VCaP (cell line): ENCODE measurements at regions not wholly inside any gene's neighbourhood (a gene's known extent, or its start where the extent isn't known, plus 50 kb on each side); places are given as distances from the start of the nearest gene placed in this dataset.

Source experiments
- H3K27ac ChIP-seq: fragments of 450-650 bp; 2 replicates; pipeline ENCODE4 v1.5.1; 2017
- CTCF ChIP-seq: fragments of 450-650 bp; conservative IDR thresholded peaks from 2 replicates; pipeline ENCODE4 v1.5.1; 2017; ENCODE audit warnings: mild to moderate bottlenecking, moderate library complexity

- no peak for TF ChIP-seq CTCF
- no peak overlapping the region for H3K27ac ChIP-seq
Measured at GRCh38 chr1:214979191-214979590, 103.3 kb upstream of the KCNK2 start.

DNA sequence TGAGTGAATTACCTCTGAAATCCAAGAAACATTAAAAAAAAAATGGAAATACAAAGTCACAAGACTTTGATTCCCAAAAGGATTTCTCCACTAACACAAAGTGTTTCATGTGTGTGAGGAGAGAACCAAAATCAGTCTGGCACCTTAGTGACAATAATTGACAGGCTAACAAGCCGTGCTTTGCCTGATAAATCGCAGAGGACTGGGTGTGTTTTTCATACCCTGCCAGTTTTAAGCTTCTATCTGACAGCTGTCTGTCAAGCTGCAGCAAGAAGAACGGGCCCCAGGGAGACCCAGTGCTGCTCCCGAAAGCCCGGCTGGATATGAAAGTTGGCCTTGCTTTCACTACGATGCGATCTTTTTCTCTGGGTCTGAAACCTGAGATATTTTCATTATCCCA is 101.6 kb upstream of the KCNK2 start:
- no peak overlapping the region for H3K27ac ChIP-seq
- TF ChIP-seq CTCF: no peak

GRCh38 chr1:214983126-214983869 is 99.2 kb upstream of the KCNK2 start:
- TF ChIP-seq CTCF: no peak
- no peak overlapping the region for H3K27ac ChIP-seq

DNA sequence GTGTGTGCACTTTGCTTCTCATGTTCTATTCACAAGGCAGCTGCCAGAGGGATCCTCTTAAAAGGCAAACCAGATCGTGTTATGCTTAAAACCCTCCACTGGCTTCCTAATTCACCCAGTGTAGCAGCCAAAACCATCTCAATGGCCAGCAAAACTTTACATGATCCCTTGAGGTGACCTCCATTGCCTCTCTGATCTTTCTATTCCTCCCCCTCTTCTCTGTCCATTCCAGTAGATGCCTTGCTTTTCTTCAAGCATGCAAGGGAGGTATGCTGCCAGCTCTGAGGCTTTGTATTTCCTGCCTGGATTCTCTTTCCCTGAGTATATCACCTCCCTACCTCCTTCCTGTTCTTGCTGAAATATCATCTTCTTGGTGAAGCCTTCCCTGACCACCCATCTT is 93.2 kb upstream of the KCNK2 start:
- TF ChIP-seq CTCF: no peak
- no peak overlapping the region for H3K27ac ChIP-seq

GRCh38 chr1:214990619-214991018 is 91.9 kb upstream of the KCNK2 start:
- TF ChIP-seq CTCF: no peak
- H3K27ac ChIP-seq: no peak overlapping the region

GRCh38 chr1:214991691-214992315 is 90.7 kb upstream of the KCNK2 start:
- no peak for TF ChIP-seq CTCF
- no peak overlapping the region for H3K27ac ChIP-seq

DNA sequence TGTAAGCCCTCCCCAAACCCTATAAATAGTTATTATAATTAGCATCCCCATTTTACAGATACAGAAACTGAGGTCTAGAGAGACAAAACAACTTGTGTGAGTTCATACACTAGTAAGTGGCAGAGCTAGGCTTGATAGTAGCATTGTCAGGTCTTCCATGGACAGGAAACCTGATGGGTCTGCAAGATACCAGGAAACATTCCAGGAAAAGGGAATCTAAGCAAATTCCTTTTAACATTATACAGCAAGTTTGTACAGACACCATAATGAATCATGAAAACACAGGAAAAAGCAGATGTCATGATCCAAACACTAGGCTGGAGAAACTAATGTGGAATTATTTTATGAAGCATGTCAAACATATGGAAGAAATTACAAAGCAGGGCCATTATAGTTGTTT is 89.1 kb upstream of the KCNK2 start:
- no peak overlapping the region for H3K27ac ChIP-seq
- no peak for TF ChIP-seq CTCF
